ENCODE measurements at regions not wholly inside any gene's neighbourhood (a gene's known extent, or its start where the extent isn't known, plus 50 kb on each side); places are given as distances from the start of the nearest gene placed in this dataset.
"Not testable (repeated sequence)": the region's sequence is repeated elsewhere in the genome, so short reads cannot be mapped to it uniquely, and the experiment has no call there.

- DNase-seq (ENCODE audit: low read depth); H3K4me3 ChIP-seq (ENCODE audit: low read depth, low read length): not testable (repeated sequence)
Measured at GRCh38 chr17:27365329-27365945, 71.5 kb downstream of the WSB1 start.

- no peak for TF ChIP-seq CTCF (conservative IDR thresholded peaks at IDR 0.05; ENCODE audit: low read depth, low read length)
- no peak for DNase-seq (ENCODE audit: low read depth)
- H3K4me3 ChIP-seq (ENCODE audit: low read depth, low read length), result no peak overlapping the region
Measured at GRCh38 chr17:27366437-27366836, 72.5 kb downstream of the WSB1 start.

GRCh38 chr17:27367121-27367981 lies 73.4 kb downstream of the WSB1 start:
- no peak for DNase-seq (ENCODE audit: low read depth)
- no peak for TF ChIP-seq CTCF (conservative IDR thresholded peaks at IDR 0.05; ENCODE audit: low read depth, low read length)
- H3K4me3 ChIP-seq (ENCODE audit: low read depth, low read length), result no peak overlapping the region

GRCh38 chr17:27368151-27368795 lies 74.4 kb downstream of the WSB1 start:
- DNase-seq (ENCODE audit: low read depth), result peak; percentile 31
- no peak overlapping the region for H3K4me3 ChIP-seq (ENCODE audit: low read depth, low read length)
- TF ChIP-seq CTCF (conservative IDR thresholded peaks at IDR 0.05; ENCODE audit: low read depth, low read length), result no peak

- DNase-seq (ENCODE audit: low read depth), result no peak
- no peak for TF ChIP-seq CTCF (conservative IDR thresholded peaks at IDR 0.05; ENCODE audit: low read depth, low read length)
- H3K4me3 ChIP-seq (ENCODE audit: low read depth, low read length), result no peak overlapping the region
Measured at GRCh38 chr17:27368980-27369379, 75.1 kb downstream of the WSB1 start.

GRCh38 chr17:27370776-27371175 lies 76.9 kb downstream of the WSB1 start:
- no peak for DNase-seq (ENCODE audit: low read depth)
- no peak for TF ChIP-seq CTCF (conservative IDR thresholded peaks at IDR 0.05; ENCODE audit: low read depth, low read length)
- H3K4me3 ChIP-seq (ENCODE audit: low read depth, low read length), result no peak overlapping the region

GRCh38 chr17:27373695-27374094 lies 79.8 kb downstream of the WSB1 start:
- not testable (repeated sequence) for H3K4me3 ChIP-seq (ENCODE audit: low read depth, low read length); DNase-seq (ENCODE audit: low read depth)

Measured in choroid plexus epithelial cell (primary cell).